Mesenchymal stem cell (in vitro differentiated cells and primary cell): ENCODE measurements at regions not wholly inside any gene's neighbourhood (a gene's known extent, or its start where the extent isn't known, plus 50 kb on each side); places are given as distances from the start of the nearest gene placed in this dataset.
"Not testable (repeated sequence)": the region's sequence is repeated elsewhere in the genome, so short reads cannot be mapped to it uniquely, and the experiment has no call there.

ENCODE experiments used
- DNase-seq: peaks from one replicate; pipeline ENCODE4 v3.0.0-alpha.2; 2013
- H2AFZ ChIP-seq: one replicate; pipeline ENCODE4 v1.6.1; 2013; ENCODE audit warnings: low read depth, mild to moderate bottlenecking, control low read depth, inconsistent platforms, low read length, moderate library complexity
- H2AK5ac ChIP-seq: 2 replicates; pipeline ENCODE4 v1.6.1; 2013; ENCODE audit warnings: low read length, moderate library complexity, mild to moderate bottlenecking, inconsistent platforms; ENCODE audit not compliant: severe bottlenecking
- H2BK120ac ChIP-seq: one replicate; pipeline ENCODE4 v1.6.1; 2013; ENCODE audit warnings: low read depth, mild to moderate bottlenecking, inconsistent platforms, low read length, moderate library complexity
- H2BK12ac ChIP-seq, 2 experiments: one replicate each; pipeline ENCODE4 v1.6.1; 2013; ENCODE audit warnings: inconsistent platforms in 2 of 2, low read length in 2 of 2, mild to moderate bottlenecking in 2 of 2, moderate library complexity in 2 of 2, control low read depth in 1 of 2
- H2BK15ac ChIP-seq: one replicate; pipeline ENCODE4 v1.6.1; 2013; ENCODE audit warnings: mild to moderate bottlenecking, low read depth, inconsistent platforms; ENCODE audit not compliant: poor library complexity, severe bottlenecking
- H2BK5ac ChIP-seq: 2 replicates; pipeline ENCODE4 v1.6.1; 2013; ENCODE audit warnings: low read depth, mild to moderate bottlenecking, low read length, control low read depth, inconsistent platforms; ENCODE audit not compliant: poor library complexity, severe bottlenecking
- H3K14ac ChIP-seq, 2 experiments: one replicate each; pipeline ENCODE4 v1.6.1; 2013; ENCODE audit warnings: inconsistent platforms in 2 of 2, low read length in 2 of 2, control low read depth in 1 of 2, mild to moderate bottlenecking in 1 of 2, moderate library complexity in 1 of 2
- H3K18ac ChIP-seq, 2 experiments: one replicate each; pipeline ENCODE4 v1.6.1; 2013; ENCODE audit warnings: inconsistent platforms in 2 of 2, low read length in 2 of 2, control low read depth in 1 of 2, low read depth in 1 of 2, mild to moderate bottlenecking in 1 of 2
- H3K23ac ChIP-seq, 2 experiments: one replicate each; pipeline ENCODE4 v1.6.1; 2013; ENCODE audit warnings: inconsistent platforms in 2 of 2, low read length in 2 of 2, mild to moderate bottlenecking in 2 of 2, moderate library complexity in 2 of 2, control low read depth in 1 of 2
- H3K27ac ChIP-seq: 2 replicates; pipeline ENCODE4 v1.5.1; 2013; ENCODE audit warnings: mild to moderate bottlenecking, moderate library complexity, low read length, control low read depth, inconsistent platforms; ENCODE audit not compliant: poor library complexity, severe bottlenecking
- H3K27me3 ChIP-seq, 2 experiments: 2 replicates each; pipeline versions ENCODE4 v1.6.1 to v1.7.0; 2013; ENCODE audit warnings: low read length in 2 of 2, mild to moderate bottlenecking in 2 of 2, moderate library complexity in 2 of 2, control low read depth in 1 of 2, inconsistent platforms in 1 of 2; ENCODE audit not compliant: control insufficient read depth in 1 of 2, insufficient read depth in 1 of 2
- H3K36me3 ChIP-seq, 2 experiments: 2 replicates each; pipeline versions ENCODE4 v1.6.1 to v1.7.0; 2013; ENCODE audit warnings: low read length in 2 of 2, control low read depth in 1 of 2, inconsistent platforms in 1 of 2, low read depth in 1 of 2, mild to moderate bottlenecking in 1 of 2; ENCODE audit not compliant: insufficient read depth in 2 of 2, control insufficient read depth in 1 of 2
- H3K4ac ChIP-seq, 2 experiments: one replicate each; pipeline ENCODE4 v1.6.1; 2013; ENCODE audit warnings: inconsistent platforms in 2 of 2, low read length in 2 of 2, mild to moderate bottlenecking in 2 of 2, moderate library complexity in 2 of 2, control low read depth in 1 of 2, low read depth in 1 of 2
- H3K4me1 ChIP-seq: 2 replicates; pipeline ENCODE4 v1.6.1; 2013; ENCODE audit warnings: low read depth, low read length, control low read depth; ENCODE audit not compliant: control insufficient read depth, insufficient read depth
- H3K4me2 ChIP-seq: 2 replicates; pipeline ENCODE4 v1.6.1; 2013; ENCODE audit warnings: low read length, mild to moderate bottlenecking, inconsistent platforms; ENCODE audit not compliant: poor library complexity, severe bottlenecking
- H3K4me3 ChIP-seq, 2 experiments: 2 replicates each; pipeline versions ENCODE4 v1.5.1 to v1.7.0; 2013; ENCODE audit warnings: low read length in 2 of 2, mild to moderate bottlenecking in 2 of 2, control low read depth in 1 of 2, low read depth in 1 of 2; ENCODE audit not compliant: insufficient read depth in 1 of 2
- H3K79me1 ChIP-seq: replicated peaks from 2 replicates; pipeline ENCODE4 v1.6.1; 2013; ENCODE audit warnings: mild to moderate bottlenecking, control low read depth, low read length, inconsistent platforms; ENCODE audit not compliant: poor library complexity, severe bottlenecking
- H3K9ac ChIP-seq: 2 replicates; pipeline ENCODE4 v1.7.0; 2013; ENCODE audit warnings: mild to moderate bottlenecking, low read length, moderate library complexity
- H3K9me3 ChIP-seq: 2 replicates; pipeline ENCODE4 v1.7.0; 2013; ENCODE audit warnings: mild to moderate bottlenecking, low read length; ENCODE audit not compliant: control insufficient read depth
- H4K8ac ChIP-seq: one replicate; pipeline ENCODE4 v1.6.1; 2013; ENCODE audit warnings: inconsistent platforms, mild to moderate bottlenecking, low read length, moderate library complexity
- H4K91ac ChIP-seq: one replicate; pipeline ENCODE4 v1.6.1; 2013; ENCODE audit warnings: mild to moderate bottlenecking, low read length, inconsistent platforms
- WGBS: methylation state at CpG from one replicate; pipeline ENCODE4 v1.1.7; 2013; ENCODE audit warnings: mixed read lengths; 5-methylcytosine and 5-hydroxymethylcytosine counted together

DNA sequence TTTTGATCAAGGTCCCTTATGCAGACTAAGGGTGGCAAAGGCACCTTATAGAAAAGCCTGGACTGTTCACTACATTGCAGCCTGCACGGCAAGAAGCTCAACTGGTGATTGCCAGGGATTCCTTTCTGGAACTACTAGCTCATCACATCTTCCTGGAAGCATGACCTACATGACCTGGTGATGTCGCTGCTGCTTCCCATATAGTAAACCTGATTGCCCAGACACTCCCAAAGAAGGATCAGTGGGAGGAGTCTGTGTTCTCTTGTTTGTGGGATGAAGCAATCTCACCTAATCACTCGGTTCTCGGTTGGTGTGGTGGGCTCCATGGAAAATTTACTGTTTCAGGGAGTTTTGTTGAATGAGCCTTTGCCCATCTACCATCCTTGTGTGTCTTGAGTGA is 89.8 kb downstream of the BMP15 start:
- H3K79me1 ChIP-seq, H2BK12ac ChIP-seq, H4K91ac ChIP-seq, H3K14ac ChIP-seq, H3K4me1 ChIP-seq, DNase-seq, H3K9me3 ChIP-seq, H2BK5ac ChIP-seq, H2BK120ac ChIP-seq, H3K18ac ChIP-seq, H3K4me2 ChIP-seq, H3K4me3 ChIP-seq, H2AK5ac ChIP-seq, H2AFZ ChIP-seq, H3K9ac ChIP-seq, H3K36me3 ChIP-seq, H3K27me3 ChIP-seq, H2BK15ac ChIP-seq, H3K4ac ChIP-seq, H3K23ac ChIP-seq, H3K27ac ChIP-seq, H4K8ac ChIP-seq: not testable (repeated sequence)
- WGBS, result no CpG with 5 or more reads among the region's 4 CpGs

DNA sequence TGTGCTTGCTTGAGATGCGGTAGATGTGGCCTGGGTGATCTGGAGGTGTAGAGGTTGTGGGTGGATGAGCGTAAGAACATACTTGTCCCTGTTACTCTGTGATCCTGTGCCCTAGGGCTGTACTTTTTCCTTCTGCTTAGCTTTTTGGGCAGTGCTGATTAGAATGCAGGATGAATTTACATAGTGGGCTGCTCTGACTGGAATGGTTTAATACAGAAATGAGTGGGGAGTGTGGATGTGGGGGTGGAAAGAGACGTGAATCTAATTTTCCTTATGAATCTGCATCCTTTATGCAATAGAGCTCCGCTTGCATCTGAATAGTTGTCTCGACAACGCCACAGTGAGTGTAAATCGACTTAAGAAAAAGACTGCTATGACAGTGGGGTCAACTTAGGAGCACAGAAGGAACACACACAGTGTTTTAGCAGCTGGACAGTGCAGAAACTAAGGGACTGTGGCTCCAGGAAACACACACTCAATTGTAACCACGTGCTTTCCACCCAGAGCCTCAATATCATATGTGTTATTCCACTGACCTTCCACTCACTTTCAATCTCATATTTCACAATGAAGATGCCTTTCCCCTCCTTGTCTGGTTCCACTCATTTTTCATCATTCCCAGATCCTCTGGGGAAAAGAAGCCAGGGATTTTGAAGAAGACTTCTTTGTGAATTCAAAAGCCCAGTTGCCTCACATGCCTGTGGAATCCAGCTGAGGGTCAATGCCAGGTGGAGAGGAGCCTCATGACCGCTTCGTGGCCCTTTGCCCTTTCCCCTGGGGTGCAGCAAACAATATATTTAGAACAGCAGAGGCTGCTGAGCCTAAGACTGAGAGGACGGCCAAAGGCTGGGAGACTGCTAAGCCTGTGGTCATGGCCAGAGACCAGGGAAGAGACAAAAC is 91.4 kb downstream of the BMP15 start:
- not testable (repeated sequence) for H3K79me1 ChIP-seq, H2AFZ ChIP-seq, H3K9me3 ChIP-seq, H3K9ac ChIP-seq, H3K18ac ChIP-seq, H4K8ac ChIP-seq, H3K4me3 ChIP-seq, H2BK5ac ChIP-seq, H3K23ac ChIP-seq, H3K27ac ChIP-seq, H3K4me1 ChIP-seq, H3K36me3 ChIP-seq, H2AK5ac ChIP-seq, H2BK15ac ChIP-seq, H2BK12ac ChIP-seq, H3K4me2 ChIP-seq, H3K4ac ChIP-seq, DNase-seq, H2BK120ac ChIP-seq, H4K91ac ChIP-seq, H3K14ac ChIP-seq
- 68% methylated on average over 10 of the region's 11 CpGs for WGBS
- peaks cover 0 to 19% of the 10 kb centered on the region in 2 experiments for H3K27me3 ChIP-seq

- no peaks in the 10 kb centered on the region for H3K36me3 ChIP-seq
- no peak overlapping the region for H3K4me2 ChIP-seq
- no peak overlapping the region for H3K9ac ChIP-seq
- no peak overlapping the region for H3K14ac ChIP-seq
- H2AFZ ChIP-seq, result no peak overlapping the region
- H3K27ac ChIP-seq, result no peak overlapping the region
- H4K91ac ChIP-seq, result no peak overlapping the region
- H3K18ac ChIP-seq, result no peak overlapping the region
- DNase-seq, result no peak
- no peak overlapping the region for H2AK5ac ChIP-seq
- no peak overlapping the region for H2BK120ac ChIP-seq
- H3K9me3 ChIP-seq, result no peaks in the 10 kb centered on the region
- no peaks in the 10 kb centered on the region for H3K4me1 ChIP-seq
- H2BK12ac ChIP-seq, result no peak overlapping the region
- H2BK5ac ChIP-seq, result no peak overlapping the region
- H3K79me1 ChIP-seq, result no peaks in the 10 kb centered on the region
- H3K23ac ChIP-seq, result no peak overlapping the region
- no peak overlapping the region for H2BK15ac ChIP-seq
- peaks cover 0 to 14% of the 10 kb centered on the region in 2 experiments for H3K27me3 ChIP-seq
- no peak overlapping the region for H3K4ac ChIP-seq
- H3K4me3 ChIP-seq, result no peak overlapping the region
- H4K8ac ChIP-seq, result no peak overlapping the region
These were observed 95.5 kb downstream of the BMP15 start for GRCh38 chrX:51006064-51006463.

DNA sequence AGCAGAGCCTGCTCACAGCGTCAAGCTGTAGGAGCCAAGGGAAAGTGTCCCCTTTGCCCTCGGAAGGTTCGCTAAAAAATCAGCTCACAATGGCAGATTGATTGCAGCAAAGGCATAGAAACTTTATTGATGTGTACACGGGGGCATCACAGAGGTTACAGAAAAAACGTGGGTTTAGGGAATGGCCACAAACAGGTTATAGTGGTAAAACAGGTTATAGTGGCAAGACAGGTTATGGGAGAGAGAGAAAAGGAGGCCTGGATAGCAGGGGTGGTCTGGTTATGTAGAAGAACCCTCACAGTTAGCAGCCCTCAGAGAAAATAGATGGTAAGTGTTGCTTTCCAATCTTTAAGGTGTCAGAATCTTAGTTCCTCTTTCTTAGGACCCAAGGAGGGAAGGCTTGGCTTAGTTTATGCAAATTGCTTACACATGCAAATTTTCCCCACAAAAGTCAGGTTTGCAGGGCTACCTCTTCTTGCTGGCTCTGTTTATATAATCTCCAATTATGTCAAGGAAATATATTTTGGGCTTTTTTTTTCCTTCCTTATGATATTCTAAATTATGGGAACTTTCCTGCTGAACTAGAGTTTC is 113.7 kb downstream of the BMP15 start:
- Histone ChIP-seq H2AFZ (no peak overlapping the region), H3K23ac (no peak overlapping the region), H3K9me3 (no peaks in the 10 kb centered on the region), H3K4me2 (no peak overlapping the region), H2BK12ac (no peak overlapping the region), H3K4ac (no peak overlapping the region), H3K4me1 (no peaks in the 10 kb centered on the region), H3K36me3 (no peaks in the 10 kb centered on the region), H2BK5ac (no peak overlapping the region), H4K91ac (no peak overlapping the region), H3K27me3 (peaks cover 0 to 15% of the 10 kb centered on the region in 2 experiments), H2AK5ac (no peak overlapping the region), H3K9ac (no peak overlapping the region), H3K79me1 (no peaks in the 10 kb centered on the region), H3K4me3 (no peak overlapping the region), H3K18ac (no peak overlapping the region), H3K27ac (no peak overlapping the region), H3K14ac (no peak overlapping the region), H2BK15ac (no peak overlapping the region), H4K8ac (no peak overlapping the region), H2BK120ac (no peak overlapping the region)
- WGBS, result 24% methylated on average over 5 of the region's 5 CpGs
- DNase-seq, result no peak
